ENCODE measurements at regions not wholly inside any gene's neighbourhood (a gene's known extent, or its start where the extent isn't known, plus 50 kb on each side); places are given as distances from the start of the nearest gene placed in this dataset.
"Not testable (repeated sequence)": the region's sequence is repeated elsewhere in the genome, so short reads cannot be mapped to it uniquely, and the experiment has no call there.

GRCh38 chr5:37929791-37930190 is 90.0 kb upstream of the GDNF start:
- DNase-seq (ENCODE audit: low read depth in 4 of 4, low spot score in 3 of 4), result no peak

GRCh38 chr5:37927753-37928152 is 87.9 kb upstream of the GDNF start:
- not testable (repeated sequence) for DNase-seq (ENCODE audit: low read depth in 4 of 4, low spot score in 3 of 4)

GRCh38 chr5:37926732-37927131 is 86.9 kb upstream of the GDNF start:
- DNase-seq (ENCODE audit: low read depth in 4 of 4, low spot score in 3 of 4), result no peak

- no peak for DNase-seq (ENCODE audit: low read depth in 4 of 4, low spot score in 3 of 4)
Observed at GRCh38 chr5:37921452-37921851, 81.6 kb upstream of the GDNF start.

GRCh38 chr5:37918424-37918823 is 78.6 kb upstream of the GDNF start:
- DNase-seq (ENCODE audit: low read depth in 4 of 4, low spot score in 3 of 4), result peak in 1 of 4 donors; percentile 10

- no peak for DNase-seq (ENCODE audit: low read depth in 4 of 4, low spot score in 3 of 4)
Observed at GRCh38 chr5:37916525-37916924, 76.7 kb upstream of the GDNF start.

- no peak for DNase-seq (ENCODE audit: low read depth in 4 of 4, low spot score in 3 of 4)
Observed at GRCh38 chr5:37915097-37915736, 75.4 kb upstream of the GDNF start.

- DNase-seq (ENCODE audit: low read depth in 4 of 4, low spot score in 3 of 4), result not testable (repeated sequence)
Observed at GRCh38 chr5:37909610-37910266, 69.9 kb upstream of the GDNF start.

GRCh38 chr5:37906416-37906815 is 66.6 kb upstream of the GDNF start:
- DNase-seq (ENCODE audit: low read depth in 4 of 4, low spot score in 3 of 4), result no peak

- DNase-seq (ENCODE audit: low read depth in 4 of 4, low spot score in 3 of 4), result no peak
Observed at GRCh38 chr5:37905230-37905629, 65.4 kb upstream of the GDNF start.

GRCh38 chr5:37902323-37902722 is 62.5 kb upstream of the GDNF start:
- DNase-seq (ENCODE audit: low read depth in 4 of 4, low spot score in 3 of 4), result no peak

GRCh38 chr5:37900692-37901091 is 60.9 kb upstream of the GDNF start:
- DNase-seq (ENCODE audit: low read depth in 4 of 4, low spot score in 3 of 4), result no peak

GRCh38 chr5:37899037-37899436 is 59.2 kb upstream of the GDNF start:
- no peak for DNase-seq (ENCODE audit: low read depth in 4 of 4, low spot score in 3 of 4)

GRCh38 chr5:37896159-37896558 is 56.3 kb upstream of the GDNF start:
- no peak for DNase-seq (ENCODE audit: low read depth in 4 of 4, low spot score in 3 of 4)

- no peak for DNase-seq (ENCODE audit: low read depth in 4 of 4, low spot score in 3 of 4)
Observed at GRCh38 chr5:37893434-37894134, 53.7 kb upstream of the GDNF start.

GRCh38 chr5:37892586-37892985 is 52.7 kb upstream of the GDNF start:
- no peak for DNase-seq (ENCODE audit: low read depth in 4 of 4, low spot score in 3 of 4)

GRCh38 chr5:37891832-37892231 is 52.0 kb upstream of the GDNF start:
- DNase-seq (ENCODE audit: low read depth in 4 of 4, low spot score in 3 of 4), result no peak

GRCh38 chr5:37889612-37890317 is 49.9 kb upstream of the GDNF start:
- no peak for DNase-seq (ENCODE audit: low read depth in 4 of 4, low spot score in 3 of 4)

Measured in left renal pelvis (tissue), 4 donors.